Mucosa of gallbladder (tissue), 1 donor: ENCODE measurements at regions not wholly inside any gene's neighbourhood (a gene's known extent, or its start where the extent isn't known, plus 50 kb on each side); places are given as distances from the start of the nearest gene placed in this dataset.
A peak's percentile ranks its signal among the peaks of the same experiment; 100 is the strongest.

ENCODE experiments used
- DNase-seq: peaks from one replicate; pipeline ENCODE4 v3.0.0-alpha.2; 2020; ENCODE audit warnings: low spot score
- donor health status: DM: no; HTN: no; CAD: no.

GRCh38 chr12:45587012-45587411 is 142.5 kb upstream of the ARID2 start:
- no peak for DNase-seq

GRCh38 chr12:45587877-45588533 is 141.5 kb upstream of the ARID2 start:
- DNase-seq: no peak

DNA sequence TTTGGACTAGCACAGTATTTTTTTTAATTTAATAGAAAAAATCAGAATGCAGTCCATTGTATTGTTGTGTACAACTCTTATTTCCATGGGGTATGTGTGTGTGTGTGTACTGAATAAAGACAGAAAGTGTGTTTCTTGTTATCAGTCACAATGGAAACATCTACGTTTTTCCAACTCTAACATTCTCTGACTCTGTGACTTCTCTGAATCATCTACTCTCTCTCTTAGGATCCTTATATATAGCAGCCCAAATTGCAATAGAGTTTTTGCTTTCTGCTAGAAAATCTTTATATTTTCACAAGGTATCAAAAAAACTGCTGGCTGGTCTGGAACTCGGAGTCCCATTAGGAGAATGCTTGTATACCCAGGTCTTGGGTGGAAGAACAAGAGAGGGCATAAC is 138.9 kb upstream of the ARID2 start:
- DNase-seq: no peak

DNA sequence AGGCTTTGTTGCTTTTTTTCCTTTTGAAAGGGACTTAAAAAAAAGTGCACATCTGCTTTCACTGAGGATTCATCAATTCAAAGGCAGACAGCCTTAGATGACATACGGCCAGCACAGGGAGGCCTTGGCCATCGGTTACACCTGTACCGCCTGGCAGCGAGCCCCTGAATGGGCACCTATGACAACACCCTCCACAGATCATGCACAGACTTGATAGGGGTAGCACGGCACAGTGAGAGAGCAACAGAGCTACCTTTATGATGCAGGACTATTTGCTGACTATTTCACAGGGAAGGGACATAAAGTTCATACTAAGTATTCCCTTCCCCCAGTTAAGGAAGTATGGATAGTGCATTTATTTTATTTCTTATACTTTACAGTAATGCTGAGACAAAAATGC is 137.9 kb upstream of the ARID2 start:
- no peak for DNase-seq

- no peak for DNase-seq
These were observed 133.1 kb upstream of the ARID2 start for GRCh38 chr12:45596366-45596765.

GRCh38 chr12:45598336-45598735 is 131.2 kb upstream of the ARID2 start:
- no peak for DNase-seq

GRCh38 chr12:45598761-45599160 is 130.7 kb upstream of the ARID2 start:
- no peak for DNase-seq

DNA sequence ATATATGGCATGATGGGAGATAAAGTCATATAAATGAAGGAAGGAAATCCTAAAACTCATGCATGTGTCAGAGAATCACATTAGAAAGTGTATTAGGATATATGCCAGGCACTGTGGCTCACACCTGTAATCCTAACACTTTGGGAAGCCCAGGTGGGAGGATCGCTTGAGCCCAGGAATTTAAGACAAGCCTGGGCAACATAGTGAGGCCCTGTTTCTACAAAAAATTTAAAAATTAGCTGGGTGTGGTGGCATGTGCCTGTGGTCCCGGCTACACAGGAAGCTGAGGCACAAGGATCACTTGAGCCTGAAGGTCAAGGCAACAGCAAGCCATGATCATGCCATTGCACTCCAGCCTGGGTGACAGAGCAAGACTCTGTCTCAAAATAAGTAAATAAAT is 130.3 kb upstream of the ARID2 start:
- no peak for DNase-seq

DNA sequence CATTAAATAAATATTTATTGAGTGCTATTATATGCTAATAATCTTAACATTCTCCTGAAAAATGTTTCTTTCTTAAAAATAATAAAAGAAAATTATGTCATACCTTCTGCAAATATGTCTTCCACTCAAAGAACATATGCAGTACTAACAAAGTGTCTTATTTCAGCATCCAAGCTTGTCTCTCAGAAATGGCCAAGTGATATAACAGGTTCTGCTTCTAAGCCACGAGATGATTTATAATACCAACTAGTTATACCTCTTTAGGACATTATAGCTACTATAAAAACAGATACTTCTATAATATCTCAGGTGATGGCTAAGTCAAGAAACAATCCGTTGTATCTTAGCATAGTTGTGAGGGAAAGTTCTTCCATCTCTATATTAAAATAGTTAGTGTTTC is 128.1 kb upstream of the ARID2 start:
- no peak for DNase-seq

- no peak for DNase-seq
These were observed 127.6 kb upstream of the ARID2 start for GRCh38 chr12:45601888-45602287.

- DNase-seq: no peak
These were observed 123.9 kb upstream of the ARID2 start for GRCh38 chr12:45605624-45606023.

DNA sequence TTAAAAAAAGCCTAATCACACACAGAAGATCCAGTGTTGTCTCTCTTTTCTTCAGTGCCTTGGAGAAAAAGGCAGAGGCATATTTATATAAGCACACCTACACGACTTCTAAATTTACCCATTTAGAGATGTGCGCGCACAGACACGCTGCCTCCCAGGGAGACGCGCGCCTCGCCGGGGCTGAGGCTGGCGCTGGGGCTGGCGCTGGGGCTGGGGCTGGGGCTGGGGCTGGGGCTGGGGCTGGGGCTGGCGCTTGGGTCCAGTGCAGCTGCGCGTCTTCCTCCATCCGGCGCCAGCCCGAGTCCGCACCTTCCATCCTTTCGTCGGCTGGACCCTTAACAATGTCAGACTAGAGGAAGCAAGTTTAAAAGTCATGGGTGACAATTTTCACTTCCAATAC is 118.4 kb upstream of the ARID2 start:
- DNase-seq: no peak

GRCh38 chr12:45611495-45611894 is 118.0 kb upstream of the ARID2 start:
- DNase-seq: no peak

GRCh38 chr12:45612044-45612794 is 117.3 kb upstream of the ARID2 start:
- DNase-seq: no peak

- no peak for DNase-seq
These were observed 116.2 kb upstream of the ARID2 start for GRCh38 chr12:45613296-45613695.

- no peak for DNase-seq
These were observed 115.7 kb upstream of the ARID2 start for GRCh38 chr12:45613855-45614254.

DNA sequence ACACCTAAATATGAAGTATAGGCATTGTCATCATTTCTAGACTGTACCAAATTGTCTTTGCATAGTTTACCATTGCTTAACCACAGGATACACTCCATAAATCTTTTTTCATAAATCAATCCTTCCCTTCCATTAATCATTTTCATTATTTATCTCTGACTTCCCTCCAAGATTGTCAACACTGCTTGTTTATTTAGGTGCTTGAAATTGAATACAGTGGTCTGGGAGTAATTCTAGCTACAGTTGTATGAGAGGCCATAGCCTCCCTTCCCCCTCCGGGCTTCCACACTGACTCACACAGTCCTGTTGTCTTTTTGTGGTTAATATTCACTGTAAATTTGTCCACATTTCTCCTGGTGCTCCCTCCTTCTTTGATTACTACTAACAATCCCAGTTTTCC is 114.2 kb upstream of the ARID2 start:
- no peak for DNase-seq

DNA sequence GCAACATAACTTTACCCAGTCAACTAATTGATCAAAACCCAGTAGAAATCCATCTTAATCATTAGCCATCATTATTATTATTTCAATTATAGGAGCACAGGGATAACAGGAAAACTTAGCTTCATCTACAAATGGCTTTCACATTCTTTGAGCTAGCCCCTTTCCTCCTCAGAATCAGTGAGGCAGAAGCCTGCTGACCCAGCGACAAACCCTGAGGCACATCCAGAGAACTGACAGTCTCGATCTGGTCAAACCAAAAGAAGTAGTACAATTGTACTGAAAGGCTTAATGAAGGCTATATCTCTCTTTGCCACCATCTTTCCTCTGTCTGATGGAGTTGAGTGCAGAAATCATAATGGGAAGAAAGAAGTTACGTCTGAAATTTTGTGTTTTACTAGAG is 109.8 kb upstream of the ARID2 start:
- DNase-seq: no peak

DNA sequence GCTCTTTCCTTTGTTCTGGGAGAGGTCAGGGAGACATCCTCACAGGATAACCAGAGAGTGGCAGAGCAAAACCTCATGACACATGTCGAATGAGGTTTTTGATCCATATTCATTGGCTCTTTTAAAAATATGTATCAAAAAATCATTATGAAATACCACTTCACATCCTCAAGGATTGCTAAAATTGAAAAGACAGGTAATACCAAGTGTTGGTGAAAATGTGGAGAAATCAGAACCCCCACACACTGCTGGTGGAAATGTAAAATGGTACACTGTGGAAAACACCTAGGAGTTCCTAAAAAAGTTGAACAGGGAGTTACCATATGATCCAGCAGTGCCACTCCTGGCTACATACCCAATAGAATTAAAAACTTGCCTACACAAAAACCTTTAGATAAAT is 107.8 kb upstream of the ARID2 start:
- DNase-seq: no peak

DNA sequence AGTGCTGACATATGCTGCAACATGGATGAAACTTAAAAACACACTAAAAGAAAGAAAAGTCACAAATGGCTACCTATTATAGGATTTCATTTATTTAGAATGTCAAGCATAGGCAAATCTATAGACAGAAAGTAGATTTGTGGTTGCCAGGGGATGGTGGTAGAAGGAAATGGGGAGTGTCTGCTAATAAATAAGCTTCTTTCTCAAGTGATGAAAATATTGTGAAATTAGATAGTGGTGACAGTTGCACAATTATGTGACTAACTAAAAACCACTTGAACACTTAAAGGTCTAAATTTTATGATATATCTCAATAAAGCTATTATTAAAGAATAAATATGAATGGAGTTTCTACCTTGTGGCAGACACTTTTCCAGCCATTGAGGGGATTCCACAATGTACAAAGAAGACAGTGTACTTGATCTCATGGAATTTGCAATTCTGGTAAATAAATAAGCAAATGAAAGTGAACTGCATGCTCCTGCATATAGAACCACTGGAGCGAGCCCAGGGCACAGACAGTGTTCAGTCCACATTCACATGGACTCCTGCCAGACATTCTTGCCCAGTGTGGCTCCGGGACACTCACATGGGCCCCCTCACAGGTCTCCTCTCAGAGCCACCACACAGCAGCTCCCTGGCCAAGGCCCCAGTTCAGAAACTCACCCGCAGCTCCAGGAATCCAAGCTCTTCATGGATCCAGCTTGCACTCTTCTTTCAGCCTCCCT is 107.1 kb upstream of the ARID2 start:
- no peak for DNase-seq

GRCh38 chr12:45623221-45623620 is 106.3 kb upstream of the ARID2 start:
- DNase-seq: peak; percentile 20

GRCh38 chr12:45623940-45624339 is 105.6 kb upstream of the ARID2 start:
- no peak for DNase-seq

DNA sequence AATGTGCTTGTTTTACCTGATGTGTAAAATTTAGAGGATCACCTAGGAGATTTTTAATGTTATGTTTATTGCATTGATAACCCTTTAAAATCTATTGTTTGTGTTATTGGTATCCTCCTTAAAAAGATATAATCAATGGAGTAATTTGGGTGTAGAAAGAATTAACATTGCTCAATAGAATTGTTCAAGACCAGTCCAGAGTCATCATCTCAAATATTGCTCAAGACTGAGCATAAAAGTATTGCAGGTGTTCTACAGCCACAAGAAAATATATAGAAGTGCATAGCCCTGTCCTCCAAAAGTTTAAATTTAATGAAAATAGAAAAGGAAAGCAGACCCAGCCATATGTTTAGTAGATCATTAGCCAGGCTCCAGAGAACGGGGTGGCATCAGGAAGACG is 102.5 kb upstream of the ARID2 start:
- no peak for DNase-seq
